ENCODE measurements at regions not wholly inside any gene's neighbourhood (a gene's known extent, or its start where the extent isn't known, plus 50 kb on each side); places are given as distances from the start of the nearest gene placed in this dataset.

- no peak for DNase-seq
Observed at GRCh38 chr2:9774266-9774665, 69.0 kb upstream of the TAF1B start.

GRCh38 chr2:9775351-9775750 is 67.9 kb upstream of the TAF1B start:
- no peak for DNase-seq

GRCh38 chr2:9775999-9776712 is 67.1 kb upstream of the TAF1B start:
- DNase-seq, result no peak

- no peak for DNase-seq
Observed at GRCh38 chr2:9777081-9777480, 66.2 kb upstream of the TAF1B start.

GRCh38 chr2:9778012-9778411 is 65.3 kb upstream of the TAF1B start:
- no peak for DNase-seq

- DNase-seq, result no peak
Observed at GRCh38 chr2:9778471-9779316, 64.6 kb upstream of the TAF1B start.

- no peak for DNase-seq
Observed at GRCh38 chr2:9779596-9780264, 63.5 kb upstream of the TAF1B start.

- no peak for DNase-seq
Observed at GRCh38 chr2:9780368-9781130, 62.7 kb upstream of the TAF1B start.

GRCh38 chr2:9781252-9781651 is 62.0 kb upstream of the TAF1B start:
- no peak for DNase-seq

- DNase-seq, result no peak
Observed at GRCh38 chr2:9782197-9782719, 61.0 kb upstream of the TAF1B start.

- DNase-seq, result no peak
Observed at GRCh38 chr2:9789371-9789770, 53.9 kb upstream of the TAF1B start.

- no peak for DNase-seq
Observed at GRCh38 chr2:9790702-9791225, 52.5 kb upstream of the TAF1B start.

GRCh38 chr2:9791711-9792110 is 51.6 kb upstream of the TAF1B start:
- DNase-seq, result no peak

GRCh38 chr2:9793156-9793917 is 49.9 kb upstream of the TAF1B start:
- no peak for DNase-seq

Measured in eye (tissue), 1 donor.